ENCODE measurements at regions not wholly inside any gene's neighbourhood (a gene's known extent, or its start where the extent isn't known, plus 50 kb on each side); places are given as distances from the start of the nearest gene placed in this dataset.
"Not testable (repeated sequence)": the region's sequence is repeated elsewhere in the genome, so short reads cannot be mapped to it uniquely, and the experiment has no call there.

DNA sequence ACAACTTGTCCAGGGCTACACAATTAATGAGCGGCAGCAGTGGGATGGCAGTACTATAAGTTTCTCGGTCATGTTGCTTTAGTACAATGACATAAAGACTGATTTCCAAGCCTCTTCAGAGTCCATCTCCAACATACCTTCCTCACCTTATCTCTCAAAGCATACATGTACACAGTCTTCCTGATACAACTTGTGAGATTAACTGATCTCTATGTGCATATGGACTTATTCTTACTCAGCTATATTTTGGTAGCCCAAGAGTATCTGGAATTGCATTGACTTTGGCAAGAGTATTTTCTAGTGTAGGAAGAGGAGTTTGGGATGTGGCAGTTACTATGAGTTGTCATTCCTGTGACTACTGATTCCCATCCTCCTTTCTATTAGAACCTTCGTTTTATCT is 575.0 kb downstream of the EDEM1 start:
- TF ChIP-seq, protein P1, sequence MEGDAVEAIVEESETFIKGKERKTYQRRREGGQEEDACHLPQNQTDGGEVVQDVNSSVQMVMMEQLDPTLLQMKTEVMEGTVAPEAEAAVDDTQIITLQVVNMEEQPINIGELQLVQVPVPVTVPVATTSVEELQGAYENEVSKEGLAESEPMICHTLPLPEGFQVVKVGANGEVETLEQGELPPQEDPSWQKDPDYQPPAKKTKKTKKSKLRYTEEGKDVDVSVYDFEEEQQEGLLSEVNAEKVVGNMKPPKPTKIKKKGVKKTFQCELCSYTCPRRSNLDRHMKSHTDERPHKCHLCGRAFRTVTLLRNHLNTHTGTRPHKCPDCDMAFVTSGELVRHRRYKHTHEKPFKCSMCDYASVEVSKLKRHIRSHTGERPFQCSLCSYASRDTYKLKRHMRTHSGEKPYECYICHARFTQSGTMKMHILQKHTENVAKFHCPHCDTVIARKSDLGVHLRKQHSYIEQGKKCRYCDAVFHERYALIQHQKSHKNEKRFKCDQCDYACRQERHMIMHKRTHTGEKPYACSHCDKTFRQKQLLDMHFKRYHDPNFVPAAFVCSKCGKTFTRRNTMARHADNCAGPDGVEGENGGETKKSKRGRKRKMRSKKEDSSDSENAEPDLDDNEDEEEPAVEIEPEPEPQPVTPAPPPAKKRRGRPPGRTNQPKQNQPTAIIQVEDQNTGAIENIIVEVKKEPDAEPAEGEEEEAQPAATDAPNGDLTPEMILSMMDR (IDR thresholded peaks at IDR 0.05; ENCODE audit: borderline replicate concordance, insufficient read depth, low read depth, low read length) = no peak

GRCh38 chr3:5766848-5767247 is 579.3 kb downstream of the EDEM1 start:
- TF ChIP-seq, protein P1 (IDR thresholded peaks at IDR 0.05; ENCODE audit: borderline replicate concordance, insufficient read depth, low read depth, low read length) = no peak

More for the DNA sequence above, 575.0 kb downstream of the EDEM1 start:
- H3K4me3 ChIP-seq (ENCODE audit: low read depth, low read length) = no peak overlapping the region

DNA sequence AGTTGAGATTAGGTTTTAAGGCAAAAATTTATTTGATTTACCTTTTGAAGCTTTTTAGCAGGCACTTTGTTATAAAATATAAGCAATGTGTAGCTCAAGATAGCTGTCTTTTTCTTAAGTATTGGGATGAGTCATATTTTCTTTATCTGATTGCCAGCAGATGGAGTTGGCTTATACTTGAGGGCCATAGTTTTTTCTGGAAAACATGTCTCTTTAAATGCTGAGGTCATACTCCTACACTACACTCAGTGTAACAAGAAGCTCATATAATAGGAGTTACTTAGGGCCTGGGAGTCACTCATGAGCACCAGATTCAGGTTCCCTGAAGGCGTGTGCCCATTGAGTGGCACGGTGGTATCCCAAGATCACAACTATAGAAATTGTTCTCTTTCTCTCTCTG is 579.8 kb downstream of the EDEM1 start:
- TF ChIP-seq, protein P1 (IDR thresholded peaks at IDR 0.05; ENCODE audit: borderline replicate concordance, insufficient read depth, low read depth, low read length) = no peak
- no peak overlapping the region for H3K4me3 ChIP-seq (ENCODE audit: low read depth, low read length)

More at GRCh38 chr3:5766848-5767247, 579.3 kb downstream of the EDEM1 start:
- no peak overlapping the region for H3K4me3 ChIP-seq (ENCODE audit: low read depth, low read length)

GRCh38 chr3:5768281-5768945 is 580.9 kb downstream of the EDEM1 start:
- H3K4me3 ChIP-seq (ENCODE audit: low read depth, low read length) = no peak overlapping the region
- TF ChIP-seq, protein P1 (IDR thresholded peaks at IDR 0.05; ENCODE audit: borderline replicate concordance, insufficient read depth, low read depth, low read length) = no peak

DNA sequence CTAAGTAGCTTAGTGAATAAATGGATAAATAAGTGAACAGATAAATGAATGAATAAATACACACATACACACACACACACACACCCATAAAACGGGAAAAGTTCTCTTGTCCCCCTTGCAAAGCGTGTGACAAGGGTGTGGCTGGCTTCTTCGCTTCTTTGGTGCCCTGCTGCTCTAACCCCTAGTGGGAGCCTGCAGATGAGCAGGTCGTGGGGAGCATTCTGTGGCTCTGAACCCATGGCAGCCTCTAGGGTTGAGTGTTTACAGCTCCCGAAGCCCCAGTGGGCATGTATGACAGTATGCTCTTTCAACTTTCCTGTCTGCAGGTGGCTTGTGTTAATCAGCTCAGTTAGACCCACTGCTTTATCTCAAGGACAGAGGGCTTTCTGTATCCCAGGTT is 582.3 kb downstream of the EDEM1 start:
- no peak overlapping the region for H3K4me3 ChIP-seq (ENCODE audit: low read depth, low read length)
- TF ChIP-seq, protein P1 (IDR thresholded peaks at IDR 0.05; ENCODE audit: borderline replicate concordance, insufficient read depth, low read depth, low read length) = no peak

DNA sequence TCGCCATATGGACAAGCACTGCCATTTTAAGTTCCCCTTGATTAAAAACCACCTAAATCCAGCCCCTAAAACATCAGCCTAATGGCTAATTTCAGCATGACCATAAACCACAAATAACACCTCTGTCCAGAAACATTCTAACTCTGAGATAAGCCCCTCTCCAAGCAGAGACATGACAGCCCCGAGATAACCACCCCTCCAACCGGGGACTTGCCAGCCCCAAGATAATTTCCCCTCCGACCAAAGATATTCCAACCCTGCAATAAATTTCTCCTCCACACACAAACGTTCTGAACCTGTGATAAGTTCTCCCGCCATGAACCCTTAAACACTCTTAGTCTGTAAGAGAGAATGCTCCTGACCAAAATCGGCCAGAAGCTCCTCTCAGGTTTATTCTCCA is 586.8 kb downstream of the EDEM1 start:
- H3K4me3 ChIP-seq (ENCODE audit: low read depth, low read length) = no peak overlapping the region
- TF ChIP-seq, protein P1 (IDR thresholded peaks at IDR 0.05; ENCODE audit: borderline replicate concordance, insufficient read depth, low read depth, low read length) = no peak

DNA sequence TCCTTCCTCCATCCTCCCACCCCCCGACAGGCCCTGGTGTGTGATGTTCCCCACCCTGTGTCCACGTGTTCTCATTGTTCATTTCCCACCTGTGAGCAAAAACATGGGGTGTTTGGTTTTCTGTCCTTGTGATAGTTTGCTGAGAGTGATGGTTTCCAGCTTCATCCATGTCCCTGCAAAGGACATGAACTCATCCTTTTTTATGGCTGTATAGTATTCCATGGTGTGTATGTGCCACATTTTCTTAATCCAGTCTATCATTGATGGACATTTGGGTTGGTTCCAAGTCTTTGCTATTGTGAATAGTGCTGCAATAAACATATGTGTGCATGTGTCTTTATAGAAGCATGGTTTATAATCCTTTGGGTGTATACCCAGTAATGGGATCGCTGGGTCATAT is 587.6 kb downstream of the EDEM1 start:
- H3K4me3 ChIP-seq (ENCODE audit: low read depth, low read length) = not testable (repeated sequence)
